ENCODE measurements at regions not wholly inside any gene's neighbourhood (a gene's known extent, or its start where the extent isn't known, plus 50 kb on each side); places are given as distances from the start of the nearest gene placed in this dataset.

DNA sequence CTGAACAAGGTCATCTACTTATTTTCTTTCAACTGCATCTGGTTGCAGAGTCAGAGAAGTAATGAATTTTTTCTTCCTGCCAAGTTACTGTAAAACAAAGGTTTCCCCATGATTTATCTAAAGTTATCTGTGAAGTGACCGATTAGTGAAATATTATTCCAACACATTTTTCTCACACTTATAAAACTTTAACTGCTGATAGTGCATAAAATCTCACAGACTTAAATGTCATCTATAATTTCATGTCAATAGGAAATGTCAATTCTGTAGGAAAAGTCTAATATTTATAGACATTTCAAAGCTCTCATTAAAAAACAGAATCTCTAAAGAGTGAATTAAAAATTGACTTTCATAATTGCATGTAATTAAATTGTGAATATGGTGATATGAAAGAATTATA is 397.2 kb downstream of the SLITRK1 start:
- TF ChIP-seq MAFK (IDR thresholded peaks at IDR 0.05; ENCODE audit: low read depth, low read length) (peak; percentile 80), MXI1 (IDR thresholded peaks at IDR 0.05; ENCODE audit: borderline replicate concordance, low read depth, low read length) (no peak)
- ATAC-seq (ENCODE audit: low read depth) (no peak), DNase-seq (no peak)
- H3K4me1 ChIP-seq (ENCODE audit: control insufficient read depth, insufficient read depth, low read length): no peaks in the 10 kb centered on the region
- H3K4me3 ChIP-seq (ENCODE audit: insufficient read depth, low read depth, low read length): no peak overlapping the region
- no peak overlapping the region for H3K9ac ChIP-seq (ENCODE audit: low read depth, low read length)
- H2BK20ac ChIP-seq (ENCODE audit: low read depth, low read length): no peak overlapping the region
- no peak overlapping the region for H3K27ac ChIP-seq (ENCODE audit: insufficient read depth, low read length)
- no TSS peak for BruUV-seq (replicated peaks)
- POLR2A ChIA-PET (ENCODE audit: unreplicated experiment): no interaction called here
- H3K56ac ChIP-seq (ENCODE audit: extremely low read depth, insufficient read depth, low read length): no peak overlapping the region
- H4K91ac ChIP-seq (ENCODE audit: insufficient read depth, low read depth, low read length): no peak overlapping the region
- no peak overlapping the region for H2AK9ac ChIP-seq (replicated peaks; ENCODE audit: low read depth, low read length, poor library complexity)
- no peaks in the 10 kb centered on the region for H3K36me3 ChIP-seq (ENCODE audit: control insufficient read depth, insufficient read depth, low read length)
- H3K9me1 ChIP-seq (ENCODE audit: insufficient read depth, low read length): no peaks in the 10 kb centered on the region
- intact Hi-C loops (cut with micrococcal nuclease): no loop called here
- dilution Hi-C loops (cut with HindIII; ENCODE audit: low sequenced_read_pairs, unreplicated experiment): no loop called here
- in situ Hi-C loops (cut with MboI; ENCODE audit: low sequenced_read_pairs): no loop called here
- no peaks in the 10 kb centered on the region for H3K79me1 ChIP-seq (ENCODE audit: low read depth in 1 of 2, low read length in 2 of 2)
- H3K14ac ChIP-seq (replicated peaks; ENCODE audit: low read depth, low read length): no peak overlapping the region
- no peak overlapping the region for H4K8ac ChIP-seq (ENCODE audit: low read depth in 2 of 2, low read length in 2 of 2)
- no peaks in the 10 kb centered on the region for H4K20me1 ChIP-seq (ENCODE audit: insufficient read depth, low read length)
- no peak overlapping the region for H2BK5ac ChIP-seq (ENCODE audit: low read depth, low read length, poor library complexity, severe bottlenecking)
- H3K27me3 ChIP-seq (ENCODE audit: control insufficient read depth, insufficient read depth, low read length): no peaks in the 10 kb centered on the region
- H3K18ac ChIP-seq (ENCODE audit: low read depth, low read length): no peak overlapping the region
- no peak overlapping the region for H2AK5ac ChIP-seq (ENCODE audit: low read depth, low read length)
- H3K4me2 ChIP-seq (ENCODE audit: low read depth, low read length): no peak overlapping the region
- H3K23ac ChIP-seq (ENCODE audit: low read depth, low read length): no peak overlapping the region
- no peak overlapping the region for H2BK120ac ChIP-seq (ENCODE audit: low read depth, low read length)
- no peak overlapping the region for H2AFZ ChIP-seq (replicated peaks; ENCODE audit: low read length, poor library complexity)
- no peak overlapping the region for H4K5ac ChIP-seq (ENCODE audit: low read depth, low read length)
- CTCF ChIA-PET: no interaction called here
- H2BK15ac ChIP-seq (ENCODE audit: low read depth, low read length): no peak overlapping the region
- no CpG with 5 or more reads among the region's 1 CpG for WGBS, 2 experiments (ENCODE audit: extremely low coverage in 2 of 2, insufficient read length in 1 of 2)
- no peaks in the 10 kb centered on the region for H3K9me3 ChIP-seq (ENCODE audit: control insufficient read depth, insufficient read depth, low read length)
- no peak overlapping the region for H3K4ac ChIP-seq (ENCODE audit: low read depth, low read length)

All from IMR-90 (cell line).